ENCODE measurements at regions not wholly inside any gene's neighbourhood (a gene's known extent, or its start where the extent isn't known, plus 50 kb on each side); places are given as distances from the start of the nearest gene placed in this dataset.

- ChIA-PET CTCF (no interaction called here), POLR2A (no interaction called here)
- DNase-seq (ENCODE audit: low read depth, low spot score), result no peak
- TF ChIP-seq CTCF (IDR thresholded peaks at IDR 0.05; ENCODE audit: insufficient read depth, low read length, missing control alignments), result no peak
- no peak overlapping the region for H3K4me3 ChIP-seq (ENCODE audit: low read depth, low read length)
Measured at GRCh38 chr14:98312006-98312405, 960.0 kb downstream of the BCL11B start.

GRCh38 chr14:98321841-98322240 is 950.2 kb downstream of the BCL11B start:
- CTCF ChIA-PET, result no interaction called here
- no peak for DNase-seq (ENCODE audit: low read depth, low spot score)

DNA sequence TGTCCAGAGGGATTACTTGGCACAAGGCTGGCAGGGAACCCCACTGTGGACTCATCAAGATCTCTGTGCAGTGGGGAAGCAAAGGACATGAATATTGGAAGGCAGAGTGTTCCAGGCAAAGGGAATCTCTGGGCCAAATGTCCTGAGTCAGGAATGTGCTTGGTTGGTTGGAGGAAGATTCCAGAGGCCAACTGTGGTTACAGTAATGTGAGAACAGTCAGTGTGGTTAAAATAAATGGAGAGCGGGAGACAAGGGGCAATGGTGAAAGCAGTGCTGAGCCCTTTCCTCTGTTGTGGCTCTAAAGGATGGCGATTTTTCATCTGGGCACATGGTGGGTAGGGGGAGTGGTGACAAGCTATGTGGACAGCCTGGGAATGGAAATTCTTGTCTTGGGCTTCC is 948.2 kb downstream of the BCL11B start:
- no peak overlapping the region for H3K4me3 ChIP-seq (ENCODE audit: low read depth, low read length)
- ChIA-PET CTCF (no interaction called here), POLR2A (no interaction called here)
- TF ChIP-seq CTCF (IDR thresholded peaks at IDR 0.05; ENCODE audit: insufficient read depth, low read length, missing control alignments), result no peak
- no peak for DNase-seq (ENCODE audit: low read depth, low spot score)

More at GRCh38 chr14:98321841-98322240, 950.2 kb downstream of the BCL11B start:
- TF ChIP-seq CTCF (IDR thresholded peaks at IDR 0.05; ENCODE audit: insufficient read depth, low read length, missing control alignments), result no peak
- H3K4me3 ChIP-seq (ENCODE audit: low read depth, low read length), result no peak overlapping the region
- POLR2A ChIA-PET, result no interaction called here

DNA sequence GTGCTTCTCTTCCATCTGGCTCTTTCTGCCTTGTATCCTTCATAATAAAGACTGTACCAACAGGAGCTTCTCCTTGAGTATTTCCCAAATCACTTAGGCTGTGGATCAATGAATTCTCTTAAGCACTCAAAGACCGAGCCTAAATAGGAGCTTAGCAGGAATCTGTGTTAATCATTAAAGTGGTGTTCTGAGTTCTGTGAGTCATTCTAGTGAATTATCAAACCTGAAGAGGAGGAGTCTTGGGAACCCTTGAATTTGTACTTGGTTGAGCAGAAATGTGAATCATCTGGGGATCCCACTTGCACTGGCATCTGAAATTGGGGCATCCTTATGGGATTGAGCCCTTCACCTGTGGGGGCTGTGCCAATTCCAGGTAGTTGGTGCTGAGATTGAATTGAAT is 946.2 kb downstream of the BCL11B start:
- H3K4me3 ChIP-seq (ENCODE audit: low read depth, low read length), result no peak overlapping the region
- DNase-seq (ENCODE audit: low read depth, low spot score), result no peak
- POLR2A ChIA-PET, result no interaction called here
- CTCF ChIA-PET, result no interaction called here
- TF ChIP-seq CTCF (IDR thresholded peaks at IDR 0.05; ENCODE audit: insufficient read depth, low read length, missing control alignments), result no peak

DNA sequence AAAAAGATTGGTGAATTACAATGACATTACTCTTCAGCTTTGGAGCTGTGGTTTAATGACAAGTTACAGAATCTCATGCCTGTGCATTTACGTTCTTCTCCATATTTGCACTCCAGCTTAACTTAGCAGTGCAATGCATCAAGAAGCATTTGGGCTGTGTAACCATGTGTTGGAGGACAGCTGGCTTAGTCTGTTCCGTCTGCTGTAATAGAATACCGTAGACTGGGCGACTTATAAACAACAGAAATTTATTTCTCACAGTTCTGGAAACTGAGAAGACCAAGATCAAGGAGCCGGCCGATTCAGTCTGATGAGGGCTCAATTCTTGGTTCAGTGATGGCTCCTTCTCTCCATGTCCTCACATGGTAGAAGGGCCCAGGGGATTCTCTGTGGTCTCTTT is 943.5 kb downstream of the BCL11B start:
- ChIA-PET POLR2A (no interaction called here), CTCF (no interaction called here)
- no peak overlapping the region for H3K4me3 ChIP-seq (ENCODE audit: low read depth, low read length)
- DNase-seq (ENCODE audit: low read depth, low spot score), result no peak
- TF ChIP-seq CTCF (IDR thresholded peaks at IDR 0.05; ENCODE audit: insufficient read depth, low read length, missing control alignments), result no peak

- no peak for TF ChIP-seq CTCF (IDR thresholded peaks at IDR 0.05; ENCODE audit: insufficient read depth, low read length, missing control alignments)
- POLR2A ChIA-PET, result no interaction called here
- CTCF ChIA-PET, result no interaction called here
- H3K4me3 ChIP-seq (ENCODE audit: low read depth, low read length), result no peak overlapping the region
- DNase-seq (ENCODE audit: low read depth, low spot score), result no peak
Measured at GRCh38 chr14:98334186-98334585, 937.8 kb downstream of the BCL11B start.

All from AG04449 (cell line).